HCT116 (cell line): ENCODE measurements at regions not wholly inside any gene's neighbourhood (a gene's known extent, or its start where the extent isn't known, plus 50 kb on each side); places are given as distances from the start of the nearest gene placed in this dataset.
"Not testable (repeated sequence)": the region's sequence is repeated elsewhere in the genome, so short reads cannot be mapped to it uniquely, and the experiment has no call there.

Source experiments
- CEBPB ChIP-seq: IDR thresholded peaks from 2 replicates; pipeline ENCODE4 v1.6.1; 2012; ENCODE audit warnings: low read depth
- RAD21 ChIP-seq: IDR thresholded peaks from 2 replicates; pipeline ENCODE4 v1.6.1; 2012; ENCODE audit warnings: low read depth, mild to moderate bottlenecking
- ZNF274 ChIP-seq: fragments of 200-500 bp; sonication (Bioruptor generic); IDR thresholded peaks from 2 replicates; pipeline ENCODE4 v1.6.1; 2014; ENCODE audit warnings: mild to moderate bottlenecking, low read depth, low read length, inconsistent platforms
- TF ChIP-seq, protein P1 (sequence below), 3 experiments: fragments of 200-600 bp in 1 of 3; sonication (generic) in 1 of 3; IDR thresholded peaks in 2 of 3; conservative IDR thresholded peaks in 1 of 3; 2 replicates each; pipeline ENCODE4 v1.5.1; 2012 to 2017; ENCODE audit warnings: low read depth in 2 of 3, low read length in 2 of 3, antibody characterized with exemption in 1 of 3, borderline replicate concordance in 1 of 3, control low read depth in 1 of 3, mild to moderate bottlenecking in 1 of 3, mixed read lengths in 1 of 3, mixed run types in 1 of 3, moderate library complexity in 1 of 3; ENCODE audit not compliant: insufficient read depth in 1 of 3

GRCh38 chr20:26003959-26004358 is 307.3 kb upstream of the ZNF337 start:
- not testable (repeated sequence) for TF ChIP-seq RAD21, CEBPB, ZNF274
- TF ChIP-seq, protein P1, sequence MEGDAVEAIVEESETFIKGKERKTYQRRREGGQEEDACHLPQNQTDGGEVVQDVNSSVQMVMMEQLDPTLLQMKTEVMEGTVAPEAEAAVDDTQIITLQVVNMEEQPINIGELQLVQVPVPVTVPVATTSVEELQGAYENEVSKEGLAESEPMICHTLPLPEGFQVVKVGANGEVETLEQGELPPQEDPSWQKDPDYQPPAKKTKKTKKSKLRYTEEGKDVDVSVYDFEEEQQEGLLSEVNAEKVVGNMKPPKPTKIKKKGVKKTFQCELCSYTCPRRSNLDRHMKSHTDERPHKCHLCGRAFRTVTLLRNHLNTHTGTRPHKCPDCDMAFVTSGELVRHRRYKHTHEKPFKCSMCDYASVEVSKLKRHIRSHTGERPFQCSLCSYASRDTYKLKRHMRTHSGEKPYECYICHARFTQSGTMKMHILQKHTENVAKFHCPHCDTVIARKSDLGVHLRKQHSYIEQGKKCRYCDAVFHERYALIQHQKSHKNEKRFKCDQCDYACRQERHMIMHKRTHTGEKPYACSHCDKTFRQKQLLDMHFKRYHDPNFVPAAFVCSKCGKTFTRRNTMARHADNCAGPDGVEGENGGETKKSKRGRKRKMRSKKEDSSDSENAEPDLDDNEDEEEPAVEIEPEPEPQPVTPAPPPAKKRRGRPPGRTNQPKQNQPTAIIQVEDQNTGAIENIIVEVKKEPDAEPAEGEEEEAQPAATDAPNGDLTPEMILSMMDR (IDR thresholded peaks at IDR 0.05 in 2 of 3, conservative IDR thresholded peaks at IDR 0.05 in 1 of 3; ENCODE audit: borderline replicate concordance in 1 of 3, insufficient read depth in 1 of 3, low read depth in 2 of 3, low read length in 2 of 3), result not testable (repeated sequence)
